Astrocyte (in vitro differentiated cells and primary cell): ENCODE measurements at regions not wholly inside any gene's neighbourhood (a gene's known extent, or its start where the extent isn't known, plus 50 kb on each side); places are given as distances from the start of the nearest gene placed in this dataset.

ENCODE experiments used
- DNase-seq: peaks from one replicate; pipeline ENCODE4 v3.0.0-alpha.2; 2010; ENCODE audit warnings: low read depth
- FAIRE-seq: peaks from 2 replicates; lab custom pipeline; 2011; peaks lifted over from hg19 to GRCh38; lab: Jason Lieb, UNC
- H2AFZ ChIP-seq: 2 replicates; pipeline ENCODE4 v1.6.0; 2012; ENCODE audit warnings: low read depth, low read length, inconsistent platforms
- H3K27ac ChIP-seq: 2 replicates; pipeline ENCODE4 v1.5.1; 2011; ENCODE audit warnings: low read depth, low read length, inconsistent platforms
- H3K27me3 ChIP-seq: 2 replicates; pipeline ENCODE4 v1.6.0; 2011; ENCODE audit warnings: low read length, inconsistent platforms; ENCODE audit not compliant: insufficient read depth
- H3K36me3 ChIP-seq: 2 replicates; pipeline ENCODE4 v1.5.1; 2011; ENCODE audit warnings: low read length, inconsistent platforms; ENCODE audit not compliant: insufficient read depth
- H3K4me1 ChIP-seq: 2 replicates; pipeline ENCODE4 v1.5.1; 2011; ENCODE audit warnings: low read length, inconsistent platforms; ENCODE audit not compliant: insufficient read depth
- H3K4me2 ChIP-seq: 2 replicates; pipeline ENCODE4 v1.6.0; 2012; ENCODE audit warnings: low read length, inconsistent platforms
- H3K4me3 ChIP-seq: 2 replicates; pipeline ENCODE4 v1.5.1; 2011; ENCODE audit warnings: low read depth, mild to moderate bottlenecking, low read length, inconsistent platforms; ENCODE audit not compliant: insufficient read depth
- H3K79me2 ChIP-seq: 2 replicates; pipeline ENCODE4 v1.6.0; 2012; ENCODE audit warnings: mild to moderate bottlenecking, low read length, inconsistent platforms; ENCODE audit not compliant: insufficient read depth
- H3K9ac ChIP-seq: 2 replicates; pipeline ENCODE4 v1.6.0; 2012; ENCODE audit warnings: mild to moderate bottlenecking, low read length, inconsistent platforms
- H3K9me3 ChIP-seq: 2 replicates; pipeline ENCODE4 v1.5.1; 2012; ENCODE audit warnings: low read depth, mild to moderate bottlenecking, low read length, inconsistent platforms; ENCODE audit not compliant: insufficient read depth
- H4K20me1 ChIP-seq: 2 replicates; pipeline ENCODE4 v1.6.0; 2012; ENCODE audit warnings: low read length, inconsistent platforms; ENCODE audit not compliant: insufficient read depth
- H3K27ac Mint-ChIP-seq: one replicate; pipeline ENCODE4 v1.8.0; 2021; ENCODE audit warnings: mild to moderate bottlenecking, mixed read lengths; ENCODE audit not compliant: unreplicated experiment
- H3K27me3 Mint-ChIP-seq: one replicate; pipeline ENCODE4 v1.8.0; 2021; ENCODE audit warnings: low read depth, mixed read lengths; ENCODE audit not compliant: unreplicated experiment
- H3K36me3 Mint-ChIP-seq: one replicate; pipeline ENCODE4 v1.8.0; 2021; ENCODE audit warnings: low read depth, mixed read lengths; ENCODE audit not compliant: unreplicated experiment
- H3K4me1 Mint-ChIP-seq: one replicate; pipeline ENCODE4 v1.8.0; 2021; ENCODE audit warnings: low read depth, mixed read lengths; ENCODE audit not compliant: unreplicated experiment
- H3K4me3 Mint-ChIP-seq: one replicate; pipeline ENCODE4 v1.8.0; 2021; ENCODE audit warnings: mild to moderate bottlenecking, moderate library complexity, mixed read lengths; ENCODE audit not compliant: unreplicated experiment
- H3K9me3 Mint-ChIP-seq: one replicate; pipeline ENCODE4 v1.8.0; 2021; ENCODE audit warnings: mild to moderate bottlenecking, mixed read lengths; ENCODE audit not compliant: unreplicated experiment
- CTCF ChIP-seq: IDR thresholded peaks from 2 replicates; pipeline ENCODE4 v1.5.1; 2011; ENCODE audit warnings: low read depth, mild to moderate bottlenecking, inconsistent platforms, low read length, moderate library complexity; ENCODE audit not compliant: insufficient read depth
- EZH2 ChIP-seq: IDR thresholded peaks from 2 replicates; pipeline ENCODE4 v1.6.1; 2012; ENCODE audit warnings: mild to moderate bottlenecking, low read length, inconsistent platforms; ENCODE audit not compliant: insufficient read depth

DNA sequence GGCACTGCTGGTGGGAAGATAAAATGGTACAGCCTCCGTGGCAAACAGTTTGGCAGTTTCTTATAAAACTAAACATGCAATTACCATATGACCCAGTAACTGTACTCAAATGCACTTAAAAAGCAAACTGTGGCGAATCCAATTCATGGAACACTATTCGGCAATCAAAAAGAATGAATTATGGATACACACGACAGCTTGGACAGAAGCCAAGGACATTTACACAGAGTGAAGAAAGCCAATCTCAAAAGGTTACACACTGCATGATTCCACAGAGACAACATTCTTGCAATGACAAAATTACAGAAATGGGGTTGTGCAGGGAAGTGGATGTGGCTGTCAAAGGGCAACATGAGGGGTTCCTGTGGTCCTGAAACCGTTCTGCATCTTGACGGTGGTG is 122.1 kb upstream of the IQSEC1 start:
- no peak for FAIRE-seq
- H3K27me3 ChIP-seq, result peaks cover 6% of the 10 kb centered on the region
- no peak overlapping the region for H3K4me3 Mint-ChIP-seq
- H3K9me3 ChIP-seq, result no peaks in the 10 kb centered on the region
- H3K4me1 ChIP-seq, result peaks cover 7% of the 10 kb centered on the region
- H3K9ac ChIP-seq, result no peak overlapping the region
- no peak overlapping the region for H3K27ac Mint-ChIP-seq
- peaks cover 21% of the 10 kb centered on the region for H3K27me3 Mint-ChIP-seq
- H3K36me3 ChIP-seq, result no peaks in the 10 kb centered on the region
- no peak overlapping the region for H3K4me3 ChIP-seq
- DNase-seq, result no peak
- H3K79me2 ChIP-seq, result no peaks in the 10 kb centered on the region
- H3K9me3 Mint-ChIP-seq, result no peaks in the 10 kb centered on the region
- no peaks in the 10 kb centered on the region for H4K20me1 ChIP-seq
- no peak overlapping the region for H3K4me2 ChIP-seq
- H2AFZ ChIP-seq, result no peak overlapping the region
- H3K4me1 Mint-ChIP-seq, result peaks cover 46% of the 10 kb centered on the region
- TF ChIP-seq EZH2 (no peak), CTCF (no peak)
- peaks cover 4% of the 10 kb centered on the region for H3K36me3 Mint-ChIP-seq
- H3K27ac ChIP-seq, result no peak overlapping the region

GRCh38 chr3:13194285-13195209 is 121.3 kb upstream of the IQSEC1 start:
- FAIRE-seq, result no peak
- Mint-ChIP-seq H3K4me3 (no peak overlapping the region), H3K9me3 (no peaks in the 10 kb centered on the region), H3K27me3 (peaks cover 16% of the 10 kb centered on the region), H3K27ac (peak overlapping the region; percentile 18), H3K4me1 (peaks cover 51% of the 10 kb centered on the region), H3K36me3 (peaks cover 4% of the 10 kb centered on the region)
- no peak for DNase-seq
- TF ChIP-seq EZH2, result no peak
- no peak for TF ChIP-seq CTCF
- H4K20me1 ChIP-seq, result no peaks in the 10 kb centered on the region
- H2AFZ ChIP-seq, result no peak overlapping the region
- H3K36me3 ChIP-seq, result no peaks in the 10 kb centered on the region
- H3K79me2 ChIP-seq, result no peaks in the 10 kb centered on the region
- H3K9ac ChIP-seq, result no peak overlapping the region
- no peak overlapping the region for H3K4me2 ChIP-seq
- no peak overlapping the region for H3K4me3 ChIP-seq
- no peak overlapping the region for H3K27ac ChIP-seq
- H3K9me3 ChIP-seq, result no peaks in the 10 kb centered on the region
- H3K4me1 ChIP-seq, result peaks cover 13% of the 10 kb centered on the region
- peaks cover 6% of the 10 kb centered on the region for H3K27me3 ChIP-seq
